H1 (cell line): ENCODE measurements at regions not wholly inside any gene's neighbourhood (a gene's known extent, or its start where the extent isn't known, plus 50 kb on each side); places are given as distances from the start of the nearest gene placed in this dataset.

Experiments
- CTCF ChIA-PET: fragments of 300-600 bp; sonication (Branson Sonifier 250); formaldehyde crosslinking; loops from one replicate; lab custom pipeline; 2021; ENCODE audit not compliant: partially characterized antibody; lab: Charles Lee
- POLR2A ChIA-PET: fragments of 300-600 bp; sonication (Branson Sonifier 250); formaldehyde crosslinking; loops from one replicate; lab custom pipeline; 2021; ENCODE audit warnings: inconsistent platforms; ENCODE audit not compliant: partially characterized antibody; lab: Charles Lee
- DNase-seq, 2 experiments: peaks; one replicate each; pipeline versions ENCODE4 v3.0.0 to v3.0.0-alpha.2; 2010 to 2022; ENCODE audit warnings: low spot score in 2 of 2, low read depth in 1 of 2, mixed read lengths in 1 of 2
- FAIRE-seq: peaks from 2 replicates; lab custom pipeline; 2011; peaks lifted over from hg19 to GRCh38; lab: Jason Lieb, UNC
- H2AFZ ChIP-seq: 2 replicates; pipeline ENCODE4 v1.8.1; 2012; ENCODE audit warnings: low read length, inconsistent platforms
- H2AK5ac ChIP-seq: 2 replicates; pipeline ENCODE4 v1.6.1; 2013; ENCODE audit warnings: low read depth, low read length
- H2BK120ac ChIP-seq: replicated peaks from 2 replicates; pipeline ENCODE3; 2013; ENCODE audit warnings: low read depth, low read length, inconsistent platforms
- H2BK12ac ChIP-seq: 2 replicates; pipeline ENCODE4 v1.6.1; 2013; ENCODE audit warnings: low read depth, low read length
- H2BK15ac ChIP-seq: 2 replicates; pipeline ENCODE4 v1.6.1; 2013; ENCODE audit warnings: low read length
- H2BK20ac ChIP-seq: 2 replicates; pipeline ENCODE4 v1.6.1; 2013; ENCODE audit warnings: low read length
- H2BK5ac ChIP-seq: 2 replicates; pipeline ENCODE4 v1.6.1; 2013; ENCODE audit warnings: low read depth, low read length
- H3K14ac ChIP-seq: 2 replicates; pipeline ENCODE4 v1.6.1; 2013; ENCODE audit warnings: inconsistent platforms; ENCODE audit not compliant: insufficient read length
- H3K18ac ChIP-seq: 2 replicates; pipeline ENCODE4 v1.6.1; 2013; ENCODE audit warnings: low read length; ENCODE audit errors: extremely low read depth
- H3K23ac ChIP-seq: 2 replicates; pipeline ENCODE4 v1.6.1; 2013; ENCODE audit warnings: inconsistent platforms; ENCODE audit not compliant: insufficient read length
- H3K23me2 ChIP-seq: 2 replicates; pipeline ENCODE4 v1.6.1; 2013; ENCODE audit warnings: low read depth, low read length
- H3K27ac ChIP-seq: 2 replicates; pipeline ENCODE4 v1.6.1; 2011; ENCODE audit warnings: low read depth, low read length, inconsistent platforms
- H3K27me3 ChIP-seq, 4 experiments: replicated peaks in 1 of 4; 1 replicate in 1 of 4; 2 replicates in 3 of 4; pipeline versions ENCODE4 v1.6.1 to v1.8.1; 2011 to 2013; ENCODE audit warnings: low read length in 3 of 4, mild to moderate bottlenecking in 3 of 4, inconsistent platforms in 2 of 4, mixed read lengths in 2 of 4, moderate library complexity in 1 of 4; ENCODE audit not compliant: control insufficient read depth in 3 of 4, insufficient read depth in 3 of 4; ENCODE audit errors: extremely low read depth in 1 of 4
- H3K36me3 ChIP-seq, 4 experiments: 2 replicates each; pipeline versions ENCODE4 v1.6.1 to v1.8.1; 2011 to 2013; ENCODE audit warnings: mild to moderate bottlenecking in 4 of 4, low read length in 3 of 4, moderate library complexity in 2 of 4, control low read depth in 1 of 4, inconsistent platforms in 1 of 4; ENCODE audit not compliant: insufficient read depth in 4 of 4, control insufficient read depth in 2 of 4
- H3K4ac ChIP-seq: replicated peaks from 2 replicates; pipeline ENCODE3; 2013; ENCODE audit warnings: low read length, low read depth, mixed read lengths, inconsistent platforms; ENCODE audit not compliant: insufficient read length
- H3K4me1 ChIP-seq, 4 experiments: replicated peaks in 1 of 4; 1 replicate in 1 of 4; 2 replicates in 3 of 4; pipeline versions ENCODE4 v1.6.1 to v1.8.1; 2011 to 2013; ENCODE audit warnings: low read length in 3 of 4, inconsistent platforms in 2 of 4, mixed read lengths in 1 of 4; ENCODE audit not compliant: insufficient read depth in 4 of 4, control insufficient read depth in 3 of 4
- H3K4me2 ChIP-seq, 2 experiments: 2 replicates each; pipeline versions ENCODE4 v1.6.1 to v1.8.1; 2011 to 2013; ENCODE audit warnings: low read depth in 2 of 2, low read length in 2 of 2, control low read depth in 1 of 2, inconsistent platforms in 1 of 2, mild to moderate bottlenecking in 1 of 2; ENCODE audit not compliant: insufficient read depth in 1 of 2
- H3K4me3 ChIP-seq, 4 experiments: fragments of 200-600, 300-600 bp in 1 of 4; sonication (generic), shearing (Covaris generic), sonication (Bioruptor Twin) in 1 of 4; 2 replicates each; pipeline versions ENCODE4 v1.5.1 to v1.8.1; 2011 to 2016; ENCODE audit warnings: low read length in 4 of 4, low read depth in 3 of 4, control low read depth in 2 of 4, inconsistent platforms in 2 of 4, mild to moderate bottlenecking in 2 of 4, mixed read lengths in 1 of 4, moderate library complexity in 1 of 4; ENCODE audit not compliant: insufficient read depth in 2 of 4; ENCODE audit errors: extremely low read depth in 1 of 4
- H3K56ac ChIP-seq: replicated peaks from 2 replicates; pipeline ENCODE3; 2013; ENCODE audit warnings: low read depth, mild to moderate bottlenecking, mixed read lengths, low read length, inconsistent platforms; ENCODE audit not compliant: insufficient read length
- H3K79me1 ChIP-seq: 2 replicates; pipeline ENCODE4 v1.6.1; 2013; ENCODE audit warnings: low read depth, low read length, control low read depth
- H3K79me2 ChIP-seq, 2 experiments: 2 replicates each; pipeline versions ENCODE4 v1.6.1 to v1.8.1; 2012 to 2013; ENCODE audit warnings: low read length in 2 of 2, mild to moderate bottlenecking in 2 of 2, inconsistent platforms in 1 of 2; ENCODE audit not compliant: insufficient read depth in 2 of 2, control insufficient read depth in 1 of 2
- H3K9ac ChIP-seq, 4 experiments: replicated peaks in 1 of 4; 1 replicate in 1 of 4; 2 replicates in 3 of 4; pipeline versions ENCODE4 v1.6.1 to v1.8.1; 2011 to 2013; ENCODE audit warnings: low read depth in 3 of 4, low read length in 3 of 4, control low read depth in 2 of 4, mild to moderate bottlenecking in 2 of 4, moderate library complexity in 2 of 4, inconsistent platforms in 1 of 4; ENCODE audit errors: extremely low read depth in 1 of 4
- H3K9me3 ChIP-seq, 2 experiments: 2 replicates each; pipeline versions ENCODE4 v1.6.1 to v1.8.1; 2012 to 2013; ENCODE audit warnings: mild to moderate bottlenecking in 2 of 2, moderate library complexity in 2 of 2, control low read depth in 1 of 2, inconsistent platforms in 1 of 2, low read depth in 1 of 2, low read length in 1 of 2, mixed read lengths in 1 of 2; ENCODE audit not compliant: insufficient read depth in 2 of 2
- H4K20me1 ChIP-seq, 2 experiments: replicated peaks in 1 of 2; 2 replicates each; pipeline versions ENCODE3 to v1.8.1; 2011 to 2013; ENCODE audit warnings: inconsistent platforms in 2 of 2, low read length in 2 of 2, mild to moderate bottlenecking in 1 of 2; ENCODE audit not compliant: insufficient read depth in 2 of 2, control insufficient read depth in 1 of 2
- H4K5ac ChIP-seq: 2 replicates; pipeline ENCODE4 v1.6.1; 2013; ENCODE audit warnings: low read length, low read depth, mixed read lengths, inconsistent platforms; ENCODE audit not compliant: insufficient read length
- H4K8ac ChIP-seq: 2 replicates; pipeline ENCODE4 v1.8.0; 2013; ENCODE audit warnings: mild to moderate bottlenecking, moderate library complexity, low read length, inconsistent platforms; ENCODE audit not compliant: insufficient read depth; ENCODE audit errors: extremely low read depth
- H4K91ac ChIP-seq: replicated peaks from 2 replicates; pipeline ENCODE3; 2013; ENCODE audit warnings: low read length, mixed read lengths, inconsistent platforms; ENCODE audit not compliant: insufficient read length
- ASH2L ChIP-seq: fragments of 200-600, 300-600 bp; sonication (generic); IDR thresholded peaks from one replicate; pipeline ENCODE4 v1.7.1; 2017; ENCODE audit warnings: low read length
- BRCA1 ChIP-seq: IDR thresholded peaks from 2 replicates; pipeline ENCODE4 v1.6.1; 2012; ENCODE audit warnings: low read depth, low read length, improper control_type of control experiment
- POLR2AphosphoS5 ChIP-seq: IDR thresholded peaks from 2 replicates; pipeline ENCODE4 v1.6.1; 2011; ENCODE audit warnings: low read depth, low read length
- RFX5 ChIP-seq: IDR thresholded peaks from 2 replicates; pipeline ENCODE4 v1.6.1; 2011; ENCODE audit warnings: low read depth, low read length, improper control_type of control experiment, borderline replicate concordance
- SAP30 ChIP-seq: fragments of 300-600 bp; sonication (generic); IDR thresholded peaks from 2 replicates; pipeline ENCODE4 v1.7.1; 2012; ENCODE audit warnings: low read length, moderate library complexity, mild to moderate bottlenecking, inconsistent platforms; ENCODE audit not compliant: insufficient read depth, insufficient replicate concordance
- WGBS, 2 experiments: shearing (Covaris generic) in 1 of 2; methylation state at CpG; one replicate each; pipeline versions ENCODE4 v1.1.6 to v1.1.7; 2013 to 2015; ENCODE audit warnings: low lambda C conversion rate in 2 of 2, mixed read lengths in 2 of 2, inconsistent platforms in 1 of 2, low coverage in 1 of 2, missing lambda C conversion rate in 1 of 2; ENCODE audit not compliant: insufficient replicate concordance in 2 of 2, insufficient coverage in 1 of 2, insufficient read length in 1 of 2; ENCODE audit errors: extremely low coverage in 1 of 2, missing lambda C conversion rate in 1 of 2; 5-methylcytosine and 5-hydroxymethylcytosine counted together

- no peak overlapping the region for H3K27ac ChIP-seq
- no peak overlapping the region for H2BK5ac ChIP-seq
- H3K36me3 ChIP-seq, result no peaks in the 10 kb centered on the region
- POLR2A ChIA-PET, result interaction anchor here (2.0 kb wide), 1 partner anchor 26 kb away, joined by 4 read pairs; no protein-coding TSS in a partner anchor
- peak overlapping the region; percentile 9; the same call in 1 of the 2 replicates for H2AK5ac ChIP-seq
- no peak overlapping the region for H3K23ac ChIP-seq
- no peaks in the 10 kb centered on the region for H4K20me1 ChIP-seq
- no peak overlapping the region for H4K91ac ChIP-seq
- no peaks in the 10 kb centered on the region for H3K79me2 ChIP-seq
- H3K9ac ChIP-seq, result no peak overlapping the region
- no peaks in the 10 kb centered on the region for H3K9me3 ChIP-seq
- no peak for TF ChIP-seq SAP30
- no peak for TF ChIP-seq BRCA1
- no peak for TF ChIP-seq ASH2L
- TF ChIP-seq RFX5, result no peak
- TF ChIP-seq POLR2AphosphoS5, result no peak
- TF ChIP-seq, all 59 proteins: peak for 0
- H3K23me2 ChIP-seq, result peaks cover 6% of the 10 kb centered on the region; the same call in 1 of the 2 replicates
- no peak overlapping the region for H4K8ac ChIP-seq
- no peak overlapping the region for H2BK120ac ChIP-seq
- H3K18ac ChIP-seq, result no peak overlapping the region; the same call in 1 of the 2 replicates
- no peak overlapping the region for H4K5ac ChIP-seq
- no peak overlapping the region for H3K4ac ChIP-seq
- H3K27me3 ChIP-seq, result peaks cover 0 to 11% (median 0%) of the 10 kb centered on the region in 4 experiments; a peak in 4 of 7 replicates
- no peak overlapping the region for H3K56ac ChIP-seq
- H3K14ac ChIP-seq, result no peak overlapping the region
- H2AFZ ChIP-seq, result no peak overlapping the region
- no peak overlapping the region for H2BK12ac ChIP-seq
- CTCF ChIA-PET, result interaction anchor here (0.7 to 8.5 kb wide), 48 partner anchors 10 to 552 kb away, joined by 3 to 112 read pairs (median 5); partner anchors contain the start of gene KCNMA1
- no peak overlapping the region for H3K4me3 ChIP-seq
- H2BK15ac ChIP-seq, result no peak overlapping the region
- DNase-seq, result no peak
- peak overlapping the region; percentile 82; the same call in 1 of the 2 replicates for H2BK20ac ChIP-seq
- FAIRE-seq, result no peak
- H3K4me1 ChIP-seq, result peaks cover 6 to 27% (median 20%) of the 10 kb centered on the region in 4 experiments
- no peak overlapping the region for H3K4me2 ChIP-seq
- WGBS, 2 experiments, result 88% methylated on average over 1 of the region's 1 CpG; no CpG with 5 or more reads in 1 of the 2 experiments
- no peaks in the 10 kb centered on the region for H3K79me1 ChIP-seq
Observed at GRCh38 chr10:77712207-77712606, 74.6 kb upstream of the KCNMA1 start.
